Stimulated activated CD4-positive, alpha-beta T cell treated with anti-CD3 and anti-CD28 coated beads, Interleukin-4, amount 100 ng/mL, for 48 hours (primary cell): ENCODE measurements at regions not wholly inside any gene's neighbourhood (a gene's known extent, or its start where the extent isn't known, plus 50 kb on each side); places are given as distances from the start of the nearest gene placed in this dataset.
"Not testable (repeated sequence)": the region's sequence is repeated elsewhere in the genome, so short reads cannot be mapped to it uniquely, and the experiment has no call there.

Source experiments
- DNase-seq, 2 donors: peaks; one replicate each; pipeline ENCODE4 v3.0.0-alpha.2; 2020; ENCODE audit warnings: low read depth in 2 of 2

GRCh38 chr20:19897891-19898290 lies 119.3 kb upstream of the NAA20 start:
- no peak for DNase-seq

- no peak for DNase-seq
Measured at GRCh38 chr20:19901226-19901625, 115.9 kb upstream of the NAA20 start.

- DNase-seq, result no peak
Measured at GRCh38 chr20:19903168-19903811, 113.9 kb upstream of the NAA20 start.

- DNase-seq, result no peak
Measured at GRCh38 chr20:19907326-19908056, 109.7 kb upstream of the NAA20 start.

- DNase-seq, result no peak
Measured at GRCh38 chr20:19908576-19908975, 108.6 kb upstream of the NAA20 start.

- DNase-seq, result no peak
Measured at GRCh38 chr20:19909725-19910124, 107.4 kb upstream of the NAA20 start.

- DNase-seq, result no peak
Measured at GRCh38 chr20:19911810-19912382, 105.3 kb upstream of the NAA20 start.

- DNase-seq, result no peak
Measured at GRCh38 chr20:19913349-19913748, 103.8 kb upstream of the NAA20 start.

- no peak for DNase-seq
Measured at GRCh38 chr20:19913927-19914614, 103.1 kb upstream of the NAA20 start.

GRCh38 chr20:19915111-19915798 lies 101.9 kb upstream of the NAA20 start:
- no peak for DNase-seq

GRCh38 chr20:19916531-19917485 lies 100.4 kb upstream of the NAA20 start:
- DNase-seq, result no peak

- no peak for DNase-seq
Measured at GRCh38 chr20:19918965-19919329, 98.2 kb upstream of the NAA20 start.

- DNase-seq, result no peak
Measured at GRCh38 chr20:19920381-19921138, 96.6 kb upstream of the NAA20 start.

- DNase-seq, result no peak
Measured at GRCh38 chr20:19921284-19921793, 95.8 kb upstream of the NAA20 start.

GRCh38 chr20:19921829-19922228 lies 95.3 kb upstream of the NAA20 start:
- DNase-seq, result not testable (repeated sequence)

- no peak for DNase-seq
Measured at GRCh38 chr20:19922716-19923115, 94.4 kb upstream of the NAA20 start.

GRCh38 chr20:19923762-19924161 lies 93.4 kb upstream of the NAA20 start:
- DNase-seq, result no peak

GRCh38 chr20:19924255-19924654 lies 92.9 kb upstream of the NAA20 start:
- DNase-seq, result no peak

GRCh38 chr20:19926591-19926990 lies 90.6 kb upstream of the NAA20 start:
- DNase-seq, result no peak
